Lower lobe of right lung (tissue), 2 donors: ENCODE measurements at regions not wholly inside any gene's neighbourhood (a gene's known extent, or its start where the extent isn't known, plus 50 kb on each side); places are given as distances from the start of the nearest gene placed in this dataset.

Experiments
- ATAC-seq, 2 donors: fragments of 200-7000 bp; cut with Tn5 transposase; one replicate each; pipeline ENCODE4 v1.9.1; 2020 to 2022; ENCODE audit warnings: mild to moderate bottlenecking in 2 of 2, moderate library complexity in 2 of 2
- DNase-seq: peaks from one replicate; pipeline ENCODE4 v3.0.0-alpha.2; 2020
- H3K27ac ChIP-seq: fragments of 200-600 bp; one replicate; pipeline ENCODE4 v1.8.0; 2022
- H3K27me3 ChIP-seq: fragments of 200-600 bp; one replicate; pipeline ENCODE4 v1.8.0; 2022; ENCODE audit warnings: low read depth
- H3K36me3 ChIP-seq: fragments of 200-600 bp; one replicate; pipeline ENCODE4 v1.8.0; 2022; ENCODE audit warnings: mild to moderate bottlenecking
- H3K4me1 ChIP-seq: fragments of 200-600 bp; one replicate; pipeline ENCODE4 v1.8.0; 2022
- H3K4me3 ChIP-seq: fragments of 200-600 bp; one replicate; pipeline ENCODE4 v1.8.0; 2022; ENCODE audit warnings: mild to moderate bottlenecking
- H3K9me3 ChIP-seq: fragments of 200-600 bp; one replicate; pipeline ENCODE4 v1.8.0; 2022
- intact Hi-C: fragments of 100-400 bp; cut with DNase I; formaldehyde crosslinking; loops from one replicate; pipeline ENCODE4 v1.11.0; 2022
- TF ChIP-seq, protein P1 (sequence below): fragments of 200-600 bp; IDR thresholded peaks from one replicate; pipeline ENCODE4 v1.8.0; 2022; ENCODE audit warnings: antibody characterized with exemption, mild to moderate bottlenecking
- donor health status: DM: no; HTN: yes; CAD: no; lungs with severe emphysema.

DNA sequence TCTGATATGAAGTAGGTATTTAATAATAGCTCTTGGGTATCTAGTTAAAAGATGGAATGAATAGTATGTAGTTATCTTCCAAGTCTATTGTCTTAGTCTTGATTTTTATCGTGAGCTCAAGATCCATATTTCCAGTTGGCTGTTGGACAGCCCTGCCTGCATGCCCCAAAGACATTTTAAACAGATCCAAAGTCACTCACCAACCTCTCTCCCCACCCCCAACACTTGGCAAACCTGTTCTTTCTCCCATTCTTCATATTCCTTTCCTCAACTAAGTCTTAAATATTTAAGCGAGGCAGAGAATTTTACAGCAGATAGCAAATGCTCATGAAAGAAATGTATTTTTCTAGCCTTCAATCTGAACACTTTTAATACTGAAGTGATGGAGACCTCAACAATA, 80.7 kb upstream of the PALS2 start:
- Histone ChIP-seq H3K9me3 (no peaks in the 10 kb centered on the region), H3K36me3 (no peaks in the 10 kb centered on the region), H3K4me3 (no peak overlapping the region), H3K27ac (no peak overlapping the region), H3K27me3 (no peaks in the 10 kb centered on the region), H3K4me1 (no peaks in the 10 kb centered on the region)
- intact Hi-C loops: no loop called here
- ATAC-seq: no peak
- TF ChIP-seq, protein P1, sequence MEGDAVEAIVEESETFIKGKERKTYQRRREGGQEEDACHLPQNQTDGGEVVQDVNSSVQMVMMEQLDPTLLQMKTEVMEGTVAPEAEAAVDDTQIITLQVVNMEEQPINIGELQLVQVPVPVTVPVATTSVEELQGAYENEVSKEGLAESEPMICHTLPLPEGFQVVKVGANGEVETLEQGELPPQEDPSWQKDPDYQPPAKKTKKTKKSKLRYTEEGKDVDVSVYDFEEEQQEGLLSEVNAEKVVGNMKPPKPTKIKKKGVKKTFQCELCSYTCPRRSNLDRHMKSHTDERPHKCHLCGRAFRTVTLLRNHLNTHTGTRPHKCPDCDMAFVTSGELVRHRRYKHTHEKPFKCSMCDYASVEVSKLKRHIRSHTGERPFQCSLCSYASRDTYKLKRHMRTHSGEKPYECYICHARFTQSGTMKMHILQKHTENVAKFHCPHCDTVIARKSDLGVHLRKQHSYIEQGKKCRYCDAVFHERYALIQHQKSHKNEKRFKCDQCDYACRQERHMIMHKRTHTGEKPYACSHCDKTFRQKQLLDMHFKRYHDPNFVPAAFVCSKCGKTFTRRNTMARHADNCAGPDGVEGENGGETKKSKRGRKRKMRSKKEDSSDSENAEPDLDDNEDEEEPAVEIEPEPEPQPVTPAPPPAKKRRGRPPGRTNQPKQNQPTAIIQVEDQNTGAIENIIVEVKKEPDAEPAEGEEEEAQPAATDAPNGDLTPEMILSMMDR: no peak
- DNase-seq: no peak

DNA sequence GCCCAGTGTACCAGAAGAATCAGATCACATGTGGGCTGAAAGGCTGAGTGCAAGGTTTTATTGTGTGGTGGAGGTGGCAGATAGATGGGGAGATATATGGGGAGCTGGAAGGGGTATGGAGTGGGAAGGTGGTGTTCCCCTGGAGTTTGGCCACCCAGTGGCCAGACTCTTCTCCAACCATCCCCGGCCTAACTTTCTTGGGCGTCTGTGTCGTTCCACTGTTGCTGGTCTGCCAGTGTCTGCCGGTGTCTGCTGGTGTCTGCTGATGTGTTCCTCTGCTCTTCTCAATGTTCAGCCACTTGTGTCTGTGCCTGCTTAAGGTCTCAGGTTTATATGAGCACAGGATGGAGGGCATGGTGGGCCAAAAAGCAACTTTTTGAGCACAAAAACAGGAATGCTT, 78.4 kb upstream of the PALS2 start:
- ATAC-seq (no peak), DNase-seq (no peak)
- Histone ChIP-seq H3K4me3 (no peak overlapping the region), H3K4me1 (no peaks in the 10 kb centered on the region), H3K36me3 (no peaks in the 10 kb centered on the region), H3K27me3 (no peaks in the 10 kb centered on the region), H3K27ac (no peak overlapping the region), H3K9me3 (no peaks in the 10 kb centered on the region)
- intact Hi-C loops: no loop called here
- TF ChIP-seq, protein P1: no peak

DNA sequence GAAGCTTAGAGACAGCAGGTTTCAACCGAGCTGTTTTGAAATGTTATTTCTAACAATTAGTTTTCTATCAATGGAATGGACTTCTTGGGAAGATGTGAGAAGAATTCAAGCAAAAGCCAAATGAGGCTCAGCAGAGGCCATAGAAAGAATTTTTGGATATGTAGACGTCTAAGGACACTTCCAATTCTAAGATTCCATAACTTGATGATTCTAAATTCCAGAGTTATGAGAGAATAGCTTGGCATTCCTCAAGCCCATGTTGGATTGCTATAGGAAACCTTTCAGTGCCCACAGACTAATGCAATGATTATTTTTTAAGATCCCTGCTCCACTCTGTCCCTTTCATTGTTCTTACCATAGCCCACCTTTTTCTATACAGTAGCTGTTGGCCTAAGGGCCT, 77.2 kb upstream of the PALS2 start:
- Histone ChIP-seq H3K9me3 (no peaks in the 10 kb centered on the region), H3K27ac (no peak overlapping the region), H3K36me3 (no peaks in the 10 kb centered on the region), H3K4me3 (no peak overlapping the region), H3K27me3 (no peaks in the 10 kb centered on the region), H3K4me1 (no peaks in the 10 kb centered on the region)
- ATAC-seq (no peak), DNase-seq (no peak)
- intact Hi-C loops: no loop called here
- TF ChIP-seq, protein P1: no peak

DNA sequence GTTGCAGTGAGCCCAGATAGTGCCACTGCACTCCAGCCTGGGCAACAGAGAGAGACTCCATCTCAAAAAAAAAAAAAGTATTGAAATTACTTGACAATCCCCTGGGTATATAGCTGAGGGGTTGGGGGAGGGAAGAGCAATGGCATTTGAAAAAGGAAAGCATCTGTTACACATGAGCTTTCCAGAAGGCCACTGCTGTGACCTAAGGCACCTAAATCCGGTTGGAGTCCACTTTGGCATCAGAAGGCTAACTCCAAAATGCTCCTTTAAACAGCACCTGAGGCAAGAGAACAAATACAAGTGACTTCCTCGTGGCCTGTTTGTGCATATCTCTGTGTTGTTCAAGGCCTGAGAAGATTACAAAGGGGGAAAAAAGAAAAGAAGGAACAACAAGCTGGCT, 74.8 kb upstream of the PALS2 start:
- Histone ChIP-seq H3K4me1 (no peaks in the 10 kb centered on the region), H3K4me3 (no peak overlapping the region), H3K36me3 (no peaks in the 10 kb centered on the region), H3K27ac (no peak overlapping the region), H3K9me3 (no peaks in the 10 kb centered on the region), H3K27me3 (no peaks in the 10 kb centered on the region)
- TF ChIP-seq, protein P1: no peak
- DNase-seq (no peak), ATAC-seq (no peak)
- intact Hi-C loops: no loop called here

DNA sequence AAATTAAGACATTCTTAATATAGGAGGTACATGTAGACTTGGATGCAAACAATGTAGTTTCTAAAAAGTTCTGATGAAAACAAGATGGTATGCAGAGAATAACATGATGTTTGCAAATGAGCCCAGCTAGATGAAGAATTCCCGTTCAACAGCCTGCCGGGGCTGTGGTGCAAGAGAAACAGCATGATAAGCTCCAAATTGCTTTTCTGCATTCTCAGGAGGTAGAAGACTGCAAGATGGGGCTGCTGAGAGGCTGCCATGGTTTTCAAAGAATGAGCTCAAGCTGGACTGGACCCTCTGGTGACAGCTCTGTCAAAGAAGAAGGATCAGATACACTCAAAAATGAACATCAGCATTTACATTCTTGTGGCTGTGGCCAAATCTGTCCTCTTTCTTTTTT, 73.4 kb upstream of the PALS2 start:
- Histone ChIP-seq H3K4me1 (no peaks in the 10 kb centered on the region), H3K36me3 (no peaks in the 10 kb centered on the region), H3K27me3 (no peaks in the 10 kb centered on the region), H3K27ac (no peak overlapping the region), H3K4me3 (no peak overlapping the region), H3K9me3 (no peaks in the 10 kb centered on the region)
- ATAC-seq (no peak), DNase-seq (no peak)
- TF ChIP-seq, protein P1: no peak
- intact Hi-C loops: no loop called here

DNA sequence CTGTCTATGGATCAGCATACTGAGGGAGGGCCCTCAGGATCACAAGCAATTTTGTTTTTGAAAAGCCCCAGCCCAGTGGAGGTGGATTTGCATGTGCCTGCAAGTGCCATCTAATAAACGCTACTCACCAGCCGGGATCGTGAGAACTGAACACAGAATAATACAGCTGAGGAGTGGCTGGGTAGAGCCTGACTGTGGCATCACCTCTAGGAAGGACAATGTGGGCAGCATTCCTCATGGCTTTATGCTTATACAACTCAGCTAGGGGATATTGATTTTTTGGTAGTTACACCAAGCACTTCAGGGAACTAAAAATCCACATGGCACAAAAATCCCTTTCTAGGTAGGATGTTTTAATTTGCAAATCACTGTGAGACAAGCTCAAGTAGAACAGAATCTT, 72.7 kb upstream of the PALS2 start:
- no peak overlapping the region for H3K27ac ChIP-seq
- no peak overlapping the region for H3K4me3 ChIP-seq

More for the DNA sequence above, 72.7 kb upstream of the PALS2 start:
- Histone ChIP-seq H3K9me3 (no peaks in the 10 kb centered on the region), H3K4me1 (no peaks in the 10 kb centered on the region), H3K27me3 (no peaks in the 10 kb centered on the region), H3K36me3 (no peaks in the 10 kb centered on the region)
- DNase-seq: no peak
- intact Hi-C loops: no loop called here
- no peak for ATAC-seq
- TF ChIP-seq, protein P1: no peak
